ENCODE measurements at regions not wholly inside any gene's neighbourhood (a gene's known extent, or its start where the extent isn't known, plus 50 kb on each side); places are given as distances from the start of the nearest gene placed in this dataset.

DNA sequence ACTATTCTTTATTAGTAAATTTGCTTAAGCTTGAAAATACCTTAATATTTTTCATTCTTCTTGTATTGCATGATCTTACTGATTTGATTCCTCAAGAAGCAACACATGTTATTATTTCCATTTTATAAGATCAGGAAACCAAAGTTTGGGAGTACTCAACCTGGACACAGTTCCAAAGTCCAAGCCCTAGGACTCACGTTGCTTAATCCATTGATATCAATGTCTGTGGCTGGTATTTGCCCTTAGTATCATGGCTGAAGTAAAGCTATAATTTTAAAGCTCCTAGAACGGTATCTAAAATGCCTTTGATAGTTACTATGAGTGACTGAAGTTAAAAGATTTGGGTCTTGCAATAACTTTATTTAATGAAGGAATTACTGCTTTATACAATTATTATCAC lies 1045.3 kb downstream of the TUSC7 start:
- Histone ChIP-seq H2AFZ (ENCODE audit: low read length) (no peak overlapping the region), H3K9me2 (replicated peaks; ENCODE audit: insufficient read depth, low read length) (no peaks in the 10 kb centered on the region), H3K27ac (ENCODE audit: low read length) (no peak overlapping the region), H3K9ac (ENCODE audit: low read length) (no peak overlapping the region), H3K79me2 (ENCODE audit: low read length) (no peaks in the 10 kb centered on the region), H3K4me3 (ENCODE audit: low read length) (no peak overlapping the region), H3K4me1 (ENCODE audit: low read length) (no peaks in the 10 kb centered on the region), H4K20me1 (ENCODE audit: insufficient read depth, low read length) (no peaks in the 10 kb centered on the region), H3K4me2 (ENCODE audit: low read depth, low read length) (no peak overlapping the region), H3K9me3 (replicated peaks; ENCODE audit: insufficient read depth, low read length) (no peaks in the 10 kb centered on the region), H3F3A (ENCODE audit: insufficient read depth, low read length) (no peaks in the 10 kb centered on the region), H3K27me3 (replicated peaks; ENCODE audit: insufficient read depth, low read length) (no peaks in the 10 kb centered on the region), H3K36me3 (replicated peaks; ENCODE audit: insufficient read depth, low read length) (no peaks in the 10 kb centered on the region)
- TF ChIP-seq EZH2 (optimal IDR thresholded peaks at IDR 0.05; ENCODE audit: low read depth, low read length) = no peak
- TF ChIP-seq, protein P1, sequence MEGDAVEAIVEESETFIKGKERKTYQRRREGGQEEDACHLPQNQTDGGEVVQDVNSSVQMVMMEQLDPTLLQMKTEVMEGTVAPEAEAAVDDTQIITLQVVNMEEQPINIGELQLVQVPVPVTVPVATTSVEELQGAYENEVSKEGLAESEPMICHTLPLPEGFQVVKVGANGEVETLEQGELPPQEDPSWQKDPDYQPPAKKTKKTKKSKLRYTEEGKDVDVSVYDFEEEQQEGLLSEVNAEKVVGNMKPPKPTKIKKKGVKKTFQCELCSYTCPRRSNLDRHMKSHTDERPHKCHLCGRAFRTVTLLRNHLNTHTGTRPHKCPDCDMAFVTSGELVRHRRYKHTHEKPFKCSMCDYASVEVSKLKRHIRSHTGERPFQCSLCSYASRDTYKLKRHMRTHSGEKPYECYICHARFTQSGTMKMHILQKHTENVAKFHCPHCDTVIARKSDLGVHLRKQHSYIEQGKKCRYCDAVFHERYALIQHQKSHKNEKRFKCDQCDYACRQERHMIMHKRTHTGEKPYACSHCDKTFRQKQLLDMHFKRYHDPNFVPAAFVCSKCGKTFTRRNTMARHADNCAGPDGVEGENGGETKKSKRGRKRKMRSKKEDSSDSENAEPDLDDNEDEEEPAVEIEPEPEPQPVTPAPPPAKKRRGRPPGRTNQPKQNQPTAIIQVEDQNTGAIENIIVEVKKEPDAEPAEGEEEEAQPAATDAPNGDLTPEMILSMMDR (IDR thresholded peaks at IDR 0.05; ENCODE audit: low read length) = no peak
- no peak for TF ChIP-seq EZH2phosphoT487 (IDR thresholded peaks at IDR 0.05; ENCODE audit: low read length)
- no peak for DNase-seq

DNA sequence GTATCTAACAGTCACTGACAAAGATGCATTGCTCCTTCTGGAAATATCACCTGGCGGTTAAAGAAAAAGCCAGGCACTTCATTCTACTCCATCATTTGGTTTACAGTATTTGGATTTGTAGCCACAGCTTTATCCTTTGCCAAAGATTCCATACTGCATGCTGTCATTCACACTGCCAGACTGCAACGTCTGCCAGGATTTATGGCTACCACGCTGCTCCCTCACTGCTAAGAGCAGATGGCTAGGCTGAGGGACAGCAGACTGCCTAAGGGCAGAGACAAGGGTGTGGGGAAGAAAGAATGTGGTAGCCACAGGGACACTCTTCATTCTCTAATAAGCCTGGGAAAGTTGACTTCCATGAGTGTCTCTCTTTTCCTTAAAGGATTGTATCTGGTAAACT lies 1047.0 kb downstream of the TUSC7 start:
- Histone ChIP-seq H3K9ac (ENCODE audit: low read length) (no peak overlapping the region), H4K20me1 (ENCODE audit: insufficient read depth, low read length) (no peaks in the 10 kb centered on the region), H3K9me2 (replicated peaks; ENCODE audit: insufficient read depth, low read length) (no peaks in the 10 kb centered on the region), H3K9me3 (replicated peaks; ENCODE audit: insufficient read depth, low read length) (no peaks in the 10 kb centered on the region), H3K27me3 (replicated peaks; ENCODE audit: insufficient read depth, low read length) (no peaks in the 10 kb centered on the region), H3K79me2 (ENCODE audit: low read length) (no peaks in the 10 kb centered on the region), H2AFZ (ENCODE audit: low read length) (no peak overlapping the region), H3K4me1 (ENCODE audit: low read length) (no peaks in the 10 kb centered on the region), H3K36me3 (replicated peaks; ENCODE audit: insufficient read depth, low read length) (no peaks in the 10 kb centered on the region), H3K4me2 (ENCODE audit: low read depth, low read length) (no peak overlapping the region), H3K4me3 (ENCODE audit: low read length) (no peak overlapping the region), H3F3A (ENCODE audit: insufficient read depth, low read length) (no peaks in the 10 kb centered on the region), H3K27ac (ENCODE audit: low read length) (no peak overlapping the region)
- no peak for DNase-seq
- TF ChIP-seq, protein P1 (IDR thresholded peaks at IDR 0.05; ENCODE audit: low read length) = no peak
- TF ChIP-seq EZH2phosphoT487 (IDR thresholded peaks at IDR 0.05; ENCODE audit: low read length) = no peak

DNA sequence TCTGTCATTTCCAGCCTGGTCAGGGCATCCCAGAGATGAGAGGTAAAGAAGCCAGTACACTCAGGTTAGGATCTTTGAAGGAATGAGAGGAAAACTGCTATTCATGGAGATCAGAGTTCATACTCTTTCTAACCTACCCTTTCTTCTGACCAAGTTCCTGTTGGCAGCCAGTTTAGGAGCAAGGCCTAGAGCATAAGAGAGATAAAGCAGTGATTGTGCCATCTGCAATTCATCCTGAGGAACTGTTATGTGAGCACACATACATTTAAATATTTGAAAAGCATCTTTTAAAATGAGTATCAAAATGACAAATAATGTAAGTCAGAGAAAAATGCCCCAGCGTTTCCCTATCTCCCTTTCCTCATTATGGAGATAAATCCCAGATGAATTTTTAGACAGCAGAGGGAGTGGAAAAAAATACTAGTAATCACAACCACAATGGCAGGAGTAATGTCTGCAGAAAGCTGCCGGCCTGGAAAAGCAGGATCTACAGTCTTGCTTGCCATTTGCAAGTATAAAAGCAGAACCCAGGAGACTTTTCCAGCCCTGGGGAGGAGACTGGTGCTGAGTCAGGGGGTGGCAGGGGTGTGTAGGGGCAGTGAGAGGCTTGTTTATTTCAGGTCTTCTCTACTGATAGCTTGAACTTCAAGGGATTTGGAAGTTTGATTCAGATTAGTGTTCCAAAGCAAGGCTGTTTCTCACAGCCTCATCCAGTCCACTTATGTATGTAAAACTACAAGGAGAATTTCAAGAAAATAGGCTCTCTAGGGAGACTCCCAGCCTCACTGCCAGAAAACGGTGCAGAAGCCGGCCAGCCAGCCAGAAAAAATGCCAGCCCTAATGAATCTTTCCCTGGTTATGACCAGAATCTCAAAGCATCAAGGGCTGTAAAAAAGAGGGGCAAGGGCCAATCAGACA lies 1052.4 kb downstream of the TUSC7 start:
- H3K9me2 ChIP-seq (replicated peaks; ENCODE audit: insufficient read depth, low read length) = no peaks in the 10 kb centered on the region
- H3F3A ChIP-seq (ENCODE audit: insufficient read depth, low read length) = no peaks in the 10 kb centered on the region
- no peaks in the 10 kb centered on the region for H3K4me1 ChIP-seq (ENCODE audit: low read length)
- no peak overlapping the region for H3K27ac ChIP-seq (ENCODE audit: low read length)
- H3K27me3 ChIP-seq (replicated peaks; ENCODE audit: insufficient read depth, low read length) = no peaks in the 10 kb centered on the region
- no peak overlapping the region for H3K9ac ChIP-seq (ENCODE audit: low read length)
- H3K4me2 ChIP-seq (ENCODE audit: low read depth, low read length) = no peak overlapping the region
- H3K9me3 ChIP-seq (replicated peaks; ENCODE audit: insufficient read depth, low read length) = no peaks in the 10 kb centered on the region
- no peak overlapping the region for H3K4me3 ChIP-seq (ENCODE audit: low read length)
- no peak overlapping the region for H2AFZ ChIP-seq (ENCODE audit: low read length)
- no peak for TF ChIP-seq EZH2phosphoT487 (IDR thresholded peaks at IDR 0.05; ENCODE audit: low read length)
- no peak for TF ChIP-seq EZH2 (optimal IDR thresholded peaks at IDR 0.05; ENCODE audit: low read depth, low read length)
- TF ChIP-seq, protein P1 (IDR thresholded peaks at IDR 0.05; ENCODE audit: low read length) = no peak
- DNase-seq = no peak
- H3K79me2 ChIP-seq (ENCODE audit: low read length) = no peaks in the 10 kb centered on the region
- no peaks in the 10 kb centered on the region for H3K36me3 ChIP-seq (replicated peaks; ENCODE audit: insufficient read depth, low read length)
- no peaks in the 10 kb centered on the region for H4K20me1 ChIP-seq (ENCODE audit: insufficient read depth, low read length)

All from MM.1S (cell line).